Endothelial cell of umbilical vein (primary cell): ENCODE measurements at regions not wholly inside any gene's neighbourhood (a gene's known extent, or its start where the extent isn't known, plus 50 kb on each side); places are given as distances from the start of the nearest gene placed in this dataset.

Experiments
- BruUV-seq: library from RNA; stranded (reverse); fragments of 400-500 nt; replicated peaks from 2 replicates; lab custom pipeline; 2021; lab: Mats Ljungman, UMichigan
- CTCF ChIA-PET: fragments of 300-600, 350-600 bp; sonication (Branson Sonifier 250); formaldehyde crosslinking; loops from one replicate; lab custom pipeline; 2021; ENCODE audit warnings: antibody characterized with exemption, inconsistent platforms; lab: Charles Lee
- POLR2A ChIA-PET: fragments of 300-600, 350-600 bp; sonication (Branson Sonifier 250); formaldehyde crosslinking; loops from one replicate; lab custom pipeline; 2021; ENCODE audit warnings: antibody characterized with exemption, inconsistent platforms; lab: Charles Lee
- DNase-seq: peaks from one replicate; pipeline ENCODE4 v3.0.0-alpha.2; 2011; ENCODE audit warnings: low read depth, low spot score
- FAIRE-seq: peaks from 2 replicates; lab custom pipeline; 2011; peaks lifted over from hg19 to GRCh38; lab: Jason Lieb, UNC
- H2AFZ ChIP-seq: 2 replicates; pipeline ENCODE4 v1.6.0; 2012; ENCODE audit warnings: low read depth, low read length, control low read depth, inconsistent platforms
- H3K27ac ChIP-seq: 2 replicates; pipeline ENCODE4 v1.5.1; 2011; ENCODE audit warnings: low read depth, mild to moderate bottlenecking, control low read depth, low read length, moderate library complexity; ENCODE audit not compliant: insufficient read depth
- H3K27me3 ChIP-seq, 2 experiments: 2 replicates each; pipeline versions ENCODE4 v1.6.0 to v1.6.1; 2011; ENCODE audit warnings: low read length in 2 of 2, mixed read lengths in 1 of 2; ENCODE audit not compliant: control insufficient read depth in 2 of 2, insufficient read depth in 2 of 2
- H3K36me3 ChIP-seq, 2 experiments: 2 replicates in 1 of 2; 3 replicates in 1 of 2; pipeline ENCODE4 v1.5.1; 2011; ENCODE audit warnings: low read length in 2 of 2, mild to moderate bottlenecking in 1 of 2, moderate library complexity in 1 of 2; ENCODE audit not compliant: control insufficient read depth in 2 of 2, insufficient read depth in 2 of 2; ENCODE audit errors: extremely low read depth in 1 of 2
- H3K4me1 ChIP-seq: 3 replicates; pipeline ENCODE4 v1.5.1; 2011; ENCODE audit warnings: mild to moderate bottlenecking, low read length; ENCODE audit not compliant: control insufficient read depth, insufficient read depth; ENCODE audit errors: extremely low read depth
- H3K4me2 ChIP-seq: 2 replicates; pipeline ENCODE4 v1.6.1; 2011; ENCODE audit warnings: low read length, control low read depth, mixed read lengths; ENCODE audit not compliant: insufficient read depth
- H3K4me3 ChIP-seq, 3 experiments: fragments of 200-600 bp in 1 of 3; sonication (generic), shearing (Covaris generic) in 1 of 3; replicated peaks in 1 of 3; 2 replicates each; pipeline ENCODE4 v1.5.1; 2011 to 2016; ENCODE audit warnings: control low read depth in 3 of 3, low read length in 3 of 3, mild to moderate bottlenecking in 2 of 3, inconsistent platforms in 1 of 3, low read depth in 1 of 3, moderate library complexity in 1 of 3; ENCODE audit not compliant: insufficient read depth in 1 of 3
- H3K79me2 ChIP-seq: 2 replicates; pipeline ENCODE4 v1.6.0; 2012; ENCODE audit warnings: low read length, inconsistent platforms; ENCODE audit not compliant: control insufficient read depth, insufficient read depth
- H3K9ac ChIP-seq: replicated peaks from 2 replicates; pipeline ENCODE3; 2011; ENCODE audit warnings: low read length, control low read depth; ENCODE audit not compliant: insufficient read depth; ENCODE audit errors: extremely low read depth
- H3K9me1 ChIP-seq: replicated peaks from 3 replicates; pipeline ENCODE4 v1.6.0; 2011; ENCODE audit warnings: mild to moderate bottlenecking, low read length; ENCODE audit not compliant: control insufficient read depth, insufficient read depth; ENCODE audit errors: extremely low read depth
- H3K9me3 ChIP-seq: replicated peaks from 2 replicates; pipeline ENCODE4 v1.5.1; 2012; ENCODE audit warnings: low read length, inconsistent platforms; ENCODE audit not compliant: control insufficient read depth, insufficient read depth
- H4K20me1 ChIP-seq: replicated peaks from 2 replicates; pipeline ENCODE3; 2011; ENCODE audit warnings: mild to moderate bottlenecking, low read length; ENCODE audit not compliant: control insufficient read depth, insufficient read depth; ENCODE audit errors: extremely low read depth
- CTCF ChIP-seq, 2 donors: IDR thresholded peaks; 1 replicate in 1 of 2; 2 replicates in 1 of 2; pipeline ENCODE4 v1.5.1; 2011; ENCODE audit warnings: low read length in 2 of 2, mild to moderate bottlenecking in 2 of 2, moderate library complexity in 2 of 2, control low read depth in 1 of 2, inconsistent platforms in 1 of 2, low read depth in 1 of 2; ENCODE audit not compliant: insufficient read depth in 1 of 2; ENCODE audit errors: extremely low read depth in 1 of 2
- EZH2 ChIP-seq: IDR thresholded peaks from 2 replicates; pipeline ENCODE4 v1.6.1; 2012; ENCODE audit warnings: borderline replicate concordance, low read depth, mild to moderate bottlenecking, moderate library complexity, low read length, inconsistent platforms; ENCODE audit not compliant: severe bottlenecking
- FOS ChIP-seq: IDR thresholded peaks from 2 replicates; pipeline ENCODE4 v1.6.1; 2011; ENCODE audit warnings: mild to moderate bottlenecking, low read length, moderate library complexity, borderline replicate concordance; ENCODE audit not compliant: insufficient read depth
- GATA2 ChIP-seq: IDR thresholded peaks from 2 replicates; pipeline ENCODE4 v1.7.0; 2011; ENCODE audit warnings: low read depth, mild to moderate bottlenecking, moderate library complexity, mixed read lengths, low read length; ENCODE audit not compliant: insufficient read length, insufficient read depth
- JUN ChIP-seq: IDR thresholded peaks from 2 replicates; pipeline ENCODE4 v1.6.1; 2011; ENCODE audit warnings: borderline replicate concordance, low read depth; ENCODE audit not compliant: insufficient read length, insufficient read depth
- MAX ChIP-seq: IDR thresholded peaks from 2 replicates; pipeline ENCODE4 v1.6.1; 2011; ENCODE audit not compliant: insufficient read depth, insufficient read length
- MYC ChIP-seq: IDR thresholded peaks from one replicate; pipeline ENCODE4 v1.6.1; 2011; ENCODE audit warnings: mild to moderate bottlenecking, low read depth, low read length
- POLR2A ChIP-seq: IDR thresholded peaks from 2 replicates; pipeline ENCODE4 v1.6.1; 2012; ENCODE audit warnings: low read depth, mild to moderate bottlenecking, control low read depth, low read length
- POLR2AphosphoS5 ChIP-seq: IDR thresholded peaks from 2 replicates; pipeline ENCODE4 v1.6.1; 2012; ENCODE audit warnings: low read depth, mild to moderate bottlenecking, control low read depth, low read length, moderate library complexity; ENCODE audit not compliant: insufficient read depth
- dilution Hi-C: fragments of 300-500 bp; cut with MboI; formaldehyde crosslinking; loops from one replicate; pipeline ENCODE4 v1.15.0; 2019; ENCODE audit warnings: low sequenced_read_pairs; ENCODE audit not compliant: extremely low pct_ligation_motif_present
- intact Hi-C: fragments of 100-400 bp; cut with micrococcal nuclease; formaldehyde crosslinking; loops from one replicate; pipeline ENCODE4 v1.10.0; 2022

GRCh38 chr12:40474630-40475029, 217.6 kb upstream of the CNTN1 start:
- Histone ChIP-seq H3K4me1 (no peaks in the 10 kb centered on the region), H3K4me3 (no peak overlapping the region), H3K9me1 (no peaks in the 10 kb centered on the region), H3K9me3 (peaks cover 2% of the 10 kb centered on the region), H3K27ac (no peak overlapping the region), H3K9ac (no peak overlapping the region), H3K79me2 (no peaks in the 10 kb centered on the region), H3K4me2 (no peak overlapping the region), H2AFZ (no peak overlapping the region), H3K27me3 (no peaks in the 10 kb centered on the region), H3K36me3 (no peaks in the 10 kb centered on the region), H4K20me1 (no peaks in the 10 kb centered on the region)
- ChIA-PET CTCF (no interaction called here), POLR2A (no interaction called here)
- no peak for FAIRE-seq
- dilution Hi-C loops (no loop called here), intact Hi-C loops (no loop called here)
- BruUV-seq, result no TSS peak
- TF ChIP-seq MYC (no peak), POLR2AphosphoS5 (no peak), JUN (no peak), EZH2 (no peak), MAX (no peak), CTCF (IDR thresholded peaks at IDR 0.05; ENCODE audit: extremely low read depth in 1 of 2, insufficient read depth in 1 of 2, low read depth in 1 of 2, low read length in 2 of 2) (no peak), POLR2A (no peak), GATA2 (no peak), FOS (no peak)
- no peak for DNase-seq
